Activated CD4-positive, alpha-beta T cell treated with anti-CD3 and anti-CD28 coated beads, Interleukin-2, amount 50 U/mL, for 4 hours (primary cell): ENCODE measurements at regions not wholly inside any gene's neighbourhood (a gene's known extent, or its start where the extent isn't known, plus 50 kb on each side); places are given as distances from the start of the nearest gene placed in this dataset.

Source experiments
- DNase-seq, 2 experiments: peaks; one replicate each; pipeline ENCODE4 v3.0.0-alpha.2; 2020

DNA sequence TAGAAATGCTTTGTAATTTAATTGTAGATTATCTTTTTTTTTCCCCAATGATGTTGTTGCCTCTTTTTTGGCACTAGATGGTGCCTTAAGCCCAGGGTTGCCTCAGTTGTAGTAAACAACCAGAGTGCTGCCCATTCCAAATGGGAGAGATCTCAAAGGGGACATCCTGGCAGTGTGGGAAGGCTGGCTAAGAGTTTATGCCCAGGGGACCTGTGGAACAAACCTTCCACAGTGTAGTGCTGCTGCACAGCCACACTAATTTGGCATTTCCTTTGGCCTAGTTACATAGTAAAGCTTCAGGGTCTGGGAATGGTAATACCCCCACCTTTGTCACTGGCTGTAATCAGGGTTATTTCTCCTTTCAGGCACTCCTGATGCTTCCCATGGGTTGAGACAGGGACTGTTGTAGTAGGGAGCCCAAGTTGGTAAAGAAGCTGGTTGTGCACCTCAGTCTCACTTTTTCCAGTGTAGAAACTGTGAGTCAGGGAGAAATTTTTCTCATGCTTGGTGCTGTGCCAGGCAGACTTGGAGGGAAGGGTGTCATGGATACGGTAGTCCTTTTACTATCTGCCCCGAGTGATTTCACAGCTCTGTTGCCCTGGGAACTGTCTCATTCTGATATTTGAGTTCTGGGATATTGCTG is 177.8 kb upstream of the ECI2 start:
- no peak for DNase-seq

GRCh38 chr6:4311976-4312860 is 176.8 kb upstream of the ECI2 start:
- no peak for DNase-seq

- DNase-seq = no peak
These were observed 174.2 kb upstream of the ECI2 start for GRCh38 chr6:4309540-4309939.

GRCh38 chr6:4308364-4308763 is 173.0 kb upstream of the ECI2 start:
- no peak for DNase-seq

DNA sequence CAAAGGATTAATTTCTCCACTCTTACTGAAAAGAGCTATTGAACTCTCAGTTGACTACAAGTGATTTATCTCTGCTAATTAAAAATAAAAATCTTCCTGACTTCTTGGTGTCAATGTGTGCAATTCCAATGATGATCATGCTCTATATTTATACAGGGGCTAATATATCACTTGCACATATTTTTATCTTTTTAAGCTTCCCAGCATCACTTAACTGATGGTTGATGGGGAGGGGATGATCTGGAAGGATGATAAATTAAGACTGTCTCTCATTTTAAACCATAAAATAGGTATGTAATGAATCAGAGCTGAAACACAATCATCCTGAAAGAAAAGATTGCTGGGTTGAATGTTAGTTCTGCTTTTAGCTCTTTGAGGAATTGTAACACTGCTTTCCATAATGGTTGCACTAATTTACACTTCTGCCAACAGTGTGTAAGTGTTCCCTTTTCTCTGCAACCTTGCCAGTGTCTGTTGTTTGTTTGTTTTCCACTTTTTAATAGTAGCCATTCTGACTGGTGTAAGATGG is 169.6 kb upstream of the ECI2 start:
- DNase-seq = no peak

GRCh38 chr6:4303638-4304037 is 168.3 kb upstream of the ECI2 start:
- no peak for DNase-seq

- no peak for DNase-seq
These were observed 167.1 kb upstream of the ECI2 start for GRCh38 chr6:4302524-4302923.

DNA sequence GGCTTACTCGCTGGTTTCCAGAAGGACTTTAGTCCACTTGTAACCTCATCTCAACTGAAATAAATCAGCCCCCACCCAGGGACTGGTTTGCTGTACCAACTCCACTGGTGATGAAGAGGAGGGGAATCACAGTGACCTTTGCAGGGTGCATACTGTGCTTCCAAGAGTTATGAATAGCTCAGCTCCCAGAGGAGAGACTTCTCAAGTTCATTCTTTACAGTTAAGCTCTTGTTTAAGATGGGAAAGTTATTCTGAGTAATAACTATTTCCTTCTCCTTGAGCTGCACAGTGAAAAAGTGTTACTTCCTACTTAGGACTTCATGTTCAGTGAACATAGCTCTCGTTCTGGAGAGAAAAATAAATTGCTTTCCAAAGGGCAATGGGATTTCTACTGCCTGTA is 166.5 kb upstream of the ECI2 start:
- DNase-seq = no peak

DNA sequence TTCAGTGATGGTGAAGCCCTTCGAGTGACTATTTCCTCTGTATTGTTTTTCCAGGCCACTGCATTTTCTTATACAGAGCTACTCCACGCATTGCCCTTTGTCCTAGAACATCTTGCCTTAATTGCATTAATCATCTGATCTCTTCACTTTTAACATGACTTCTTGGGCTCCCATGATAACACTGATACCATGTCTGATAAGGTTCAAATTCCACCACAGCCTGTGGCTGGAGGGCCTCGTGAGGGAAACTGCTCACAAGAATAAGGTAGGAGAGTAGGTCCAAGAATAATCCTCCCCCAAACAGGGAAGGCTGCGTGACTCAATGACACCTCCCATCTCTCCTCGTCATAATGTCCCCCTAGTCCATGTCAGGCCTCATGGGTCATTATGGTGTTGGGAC is 165.5 kb upstream of the ECI2 start:
- DNase-seq = no peak

- DNase-seq = no peak
These were observed 164.1 kb upstream of the ECI2 start for GRCh38 chr6:4299476-4299875.

- no peak for DNase-seq
These were observed 162.0 kb upstream of the ECI2 start for GRCh38 chr6:4297348-4297747.

DNA sequence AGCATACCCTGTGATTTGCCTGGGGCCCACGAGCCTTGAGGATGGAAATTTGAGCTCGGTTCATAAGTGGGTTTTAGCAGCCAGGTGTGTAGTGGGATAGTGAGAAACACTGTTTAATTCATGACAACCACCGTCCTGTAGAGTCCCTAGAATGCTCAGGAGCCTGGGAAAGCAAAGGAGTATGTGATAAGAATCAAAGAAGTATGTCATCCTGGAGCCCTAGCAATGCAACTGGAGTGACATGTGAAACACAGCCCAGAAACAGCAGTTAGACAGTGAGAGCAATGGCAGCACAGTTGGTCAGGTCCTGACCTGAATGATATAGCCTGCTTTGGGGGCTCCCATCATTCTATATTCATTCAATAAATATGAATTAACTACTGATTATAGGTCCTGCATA is 161.2 kb upstream of the ECI2 start:
- no peak for DNase-seq

GRCh38 chr6:4295783-4296155 is 160.4 kb upstream of the ECI2 start:
- no peak for DNase-seq

DNA sequence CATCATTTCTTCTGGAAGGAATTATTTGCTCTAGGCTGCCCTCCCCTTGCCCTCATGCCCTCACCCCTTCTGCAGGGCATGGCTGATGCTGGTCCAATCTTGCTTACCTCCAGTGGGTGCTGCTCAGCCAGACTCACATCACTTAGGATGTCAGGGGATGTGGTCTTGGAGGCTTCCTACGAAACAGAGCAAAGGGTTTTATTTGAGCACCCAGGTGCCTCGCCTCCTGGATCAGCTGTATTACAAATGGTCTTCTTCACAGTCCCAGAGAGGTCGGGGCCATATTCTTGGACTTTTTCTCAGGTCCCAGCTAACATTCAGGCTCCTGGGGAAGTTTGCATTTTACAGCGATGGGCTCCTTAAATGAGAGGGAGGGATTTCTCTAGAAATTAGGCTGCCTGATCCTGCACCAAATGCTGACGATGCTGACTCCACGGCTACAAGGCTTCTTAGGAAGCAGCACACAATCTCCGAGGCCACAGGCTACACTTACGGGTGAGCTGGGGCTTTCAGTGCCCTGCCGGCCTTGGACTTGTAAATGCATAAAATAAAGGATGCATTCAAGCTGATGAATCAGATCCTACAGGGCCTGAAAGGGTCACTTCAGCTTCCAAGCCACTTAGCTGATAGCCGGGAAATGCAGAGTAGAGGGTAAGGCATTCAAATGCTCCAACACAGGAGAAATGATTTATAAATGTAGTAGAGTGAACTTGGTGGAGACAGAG is 159.8 kb upstream of the ECI2 start:
- DNase-seq = no peak

DNA sequence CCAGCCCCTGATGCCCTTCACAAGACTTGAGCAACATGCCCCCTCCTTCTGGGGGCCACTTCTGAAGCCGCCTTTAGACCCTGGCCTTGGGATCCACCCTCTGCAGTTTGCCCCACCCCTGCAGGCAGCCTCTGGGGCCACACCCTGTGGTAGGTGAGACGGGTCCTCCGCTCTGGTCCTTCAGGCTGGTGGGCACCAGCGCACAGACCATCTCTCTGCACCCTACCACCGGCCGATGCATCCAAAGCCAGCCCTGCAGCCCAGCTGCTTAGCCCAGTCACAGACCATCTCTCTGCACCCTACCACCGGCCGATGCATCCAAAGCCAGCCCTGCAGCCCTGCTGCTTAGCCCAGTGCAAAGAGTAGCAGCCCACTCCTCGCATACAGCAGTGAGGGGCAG is 159.3 kb upstream of the ECI2 start:
- no peak for DNase-seq

DNA sequence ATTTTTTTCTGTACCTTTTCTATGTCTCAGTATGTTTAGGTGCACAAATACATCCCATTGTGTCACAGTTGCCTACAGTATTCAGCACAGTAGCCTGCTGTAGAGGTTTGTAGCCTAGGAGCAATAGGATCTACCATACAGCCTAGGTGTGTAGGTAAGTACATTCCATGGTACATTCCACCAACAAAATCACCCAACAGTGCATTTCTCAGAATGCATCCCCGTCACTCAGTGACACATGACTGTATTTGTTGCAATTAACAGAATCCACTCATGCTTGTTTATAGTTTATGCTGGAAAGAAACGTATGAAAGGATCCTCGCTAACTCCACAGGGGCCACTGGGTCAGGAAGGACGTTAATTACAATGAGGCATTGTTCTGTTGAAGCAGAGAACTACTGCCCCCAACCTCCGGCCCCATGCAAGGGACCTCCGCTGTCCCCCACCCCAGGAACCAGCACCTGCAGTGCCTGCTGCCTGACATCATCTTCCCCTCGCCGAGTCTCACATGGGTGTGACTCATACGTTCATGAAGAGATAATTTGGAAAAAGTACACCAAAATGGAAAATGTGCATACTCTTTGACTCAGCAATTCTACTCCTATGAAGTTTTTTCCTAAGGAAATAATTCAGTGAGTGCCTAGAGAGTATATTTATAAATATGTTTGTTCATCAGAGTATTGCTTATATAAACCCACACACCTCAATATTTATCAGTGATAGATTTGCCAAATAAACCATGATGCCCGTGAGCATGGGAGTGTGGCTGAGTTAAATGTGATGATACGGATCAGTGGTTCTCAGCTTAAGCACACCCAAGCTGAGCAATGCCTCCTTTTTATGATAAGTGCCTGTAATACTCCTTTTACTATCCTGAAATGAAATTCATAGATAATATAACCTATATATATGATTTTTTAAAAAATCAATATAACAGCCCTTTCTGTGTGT is 156.4 kb upstream of the ECI2 start:
- DNase-seq = no peak

- no peak for DNase-seq
These were observed 154.5 kb upstream of the ECI2 start for GRCh38 chr6:4289770-4290320.

DNA sequence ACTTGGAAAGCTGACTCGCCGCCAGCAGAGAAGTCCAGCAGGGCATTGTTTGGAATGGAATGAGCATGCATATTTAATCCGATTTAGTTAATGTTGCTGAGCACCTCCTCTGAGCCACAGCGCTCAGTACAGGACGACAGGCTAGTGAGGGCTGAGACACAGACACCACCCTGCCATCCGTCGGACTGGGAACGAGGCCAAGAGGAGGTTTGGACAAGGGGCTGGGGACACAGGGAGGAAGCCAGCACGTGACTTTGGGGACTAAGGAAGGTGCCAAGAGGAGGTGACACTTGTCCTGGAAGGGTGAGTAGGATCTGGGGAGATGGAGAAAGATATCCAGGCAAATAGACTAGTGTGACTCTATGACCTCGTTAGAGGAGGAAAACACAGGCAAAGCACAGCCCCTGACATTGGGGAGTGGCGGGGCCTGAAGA is 152.5 kb upstream of the ECI2 start:
- no peak for DNase-seq

- no peak for DNase-seq
These were observed 152.0 kb upstream of the ECI2 start for GRCh38 chr6:4287372-4287771.

DNA sequence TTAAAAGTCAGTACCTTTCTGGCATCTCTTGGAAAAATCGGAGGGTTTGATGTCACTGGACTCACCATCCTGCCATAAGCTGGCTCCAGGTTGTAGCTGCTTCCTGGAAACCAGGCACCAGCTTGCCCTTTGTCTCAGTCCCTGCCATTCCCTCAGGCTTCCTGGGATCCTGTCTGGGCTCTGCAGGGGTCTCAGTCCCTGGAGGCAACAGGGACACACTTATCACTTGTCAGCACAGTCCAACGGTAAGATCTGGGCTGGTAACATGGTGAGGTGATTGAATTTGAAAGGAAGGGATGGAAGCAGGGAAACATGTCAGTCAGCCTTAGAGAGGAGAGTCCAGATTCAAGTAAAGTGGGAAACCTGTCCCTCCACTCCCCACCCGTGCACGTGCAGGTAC is 147.6 kb upstream of the ECI2 start:
- no peak for DNase-seq

- no peak for DNase-seq
These were observed 146.2 kb upstream of the ECI2 start for GRCh38 chr6:4281341-4282293.
